ENCODE measurements at regions not wholly inside any gene's neighbourhood (a gene's known extent, or its start where the extent isn't known, plus 50 kb on each side); places are given as distances from the start of the nearest gene placed in this dataset.

DNA sequence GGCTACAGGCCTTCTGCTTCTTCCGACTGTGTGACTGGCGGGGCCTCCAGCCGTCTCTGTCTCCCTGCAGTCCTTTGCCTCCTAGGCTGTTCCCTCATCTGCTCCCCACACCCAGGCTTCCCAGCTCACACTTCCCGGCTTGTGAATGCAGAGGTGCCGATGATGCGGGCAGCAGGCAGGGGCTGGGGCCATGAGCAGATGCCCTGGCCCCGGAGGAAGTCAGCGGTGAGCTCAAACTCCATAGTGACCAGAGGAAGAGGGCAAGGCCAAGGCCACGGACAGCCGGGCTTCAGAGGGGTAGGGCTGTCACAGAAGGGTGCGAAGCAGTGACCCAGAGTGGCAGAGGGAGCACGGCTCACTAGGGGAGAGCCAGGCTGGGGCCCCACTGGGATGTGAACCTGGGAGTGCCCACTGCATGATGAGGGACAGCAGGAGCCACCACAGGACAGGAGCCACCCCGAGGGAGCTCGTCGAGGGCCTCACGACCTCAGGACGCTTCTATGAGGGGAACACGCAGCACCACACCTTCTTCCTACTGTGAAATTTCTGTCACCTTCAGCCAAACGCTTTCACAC, 515.9 kb downstream of the EIPR1 start:
- Histone ChIP-seq H3K4me1 (ENCODE audit: insufficient read depth, low read length) (no peaks in the 10 kb centered on the region), H3K9me3 (ENCODE audit: control insufficient read depth in 1 of 2, insufficient read depth in 1 of 2, low read length in 2 of 2) (peaks cover 0 to 10% of the 10 kb centered on the region in 2 experiments), H3K27me3 (ENCODE audit: control insufficient read depth in 1 of 2, insufficient read depth in 2 of 2, low read length in 2 of 2) (no peaks in the 10 kb centered on the region), H3K36me3 (ENCODE audit: insufficient read depth, low read length) (no peaks in the 10 kb centered on the region), H3K4me3 (ENCODE audit: low read length) (no peak overlapping the region), H3K27ac (ENCODE audit: low read depth in 1 of 2, low read length in 2 of 2) (no peak overlapping the region)
- Mint-ChIP-seq H3K4me3 (no peak overlapping the region), H3K9me3 (no peaks in the 10 kb centered on the region), H3K4me1 (ENCODE audit: low read depth) (no peaks in the 10 kb centered on the region), H3K27ac (no peak overlapping the region), H3K27me3 (no peaks in the 10 kb centered on the region), H3K36me3 (ENCODE audit: low read depth) (no peaks in the 10 kb centered on the region)
- intact Hi-C loops (cut with DNase I, micrococcal nuclease): no loop called here
- DNase-seq: no peak
- TF ChIP-seq, protein P1, sequence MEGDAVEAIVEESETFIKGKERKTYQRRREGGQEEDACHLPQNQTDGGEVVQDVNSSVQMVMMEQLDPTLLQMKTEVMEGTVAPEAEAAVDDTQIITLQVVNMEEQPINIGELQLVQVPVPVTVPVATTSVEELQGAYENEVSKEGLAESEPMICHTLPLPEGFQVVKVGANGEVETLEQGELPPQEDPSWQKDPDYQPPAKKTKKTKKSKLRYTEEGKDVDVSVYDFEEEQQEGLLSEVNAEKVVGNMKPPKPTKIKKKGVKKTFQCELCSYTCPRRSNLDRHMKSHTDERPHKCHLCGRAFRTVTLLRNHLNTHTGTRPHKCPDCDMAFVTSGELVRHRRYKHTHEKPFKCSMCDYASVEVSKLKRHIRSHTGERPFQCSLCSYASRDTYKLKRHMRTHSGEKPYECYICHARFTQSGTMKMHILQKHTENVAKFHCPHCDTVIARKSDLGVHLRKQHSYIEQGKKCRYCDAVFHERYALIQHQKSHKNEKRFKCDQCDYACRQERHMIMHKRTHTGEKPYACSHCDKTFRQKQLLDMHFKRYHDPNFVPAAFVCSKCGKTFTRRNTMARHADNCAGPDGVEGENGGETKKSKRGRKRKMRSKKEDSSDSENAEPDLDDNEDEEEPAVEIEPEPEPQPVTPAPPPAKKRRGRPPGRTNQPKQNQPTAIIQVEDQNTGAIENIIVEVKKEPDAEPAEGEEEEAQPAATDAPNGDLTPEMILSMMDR (IDR thresholded peaks at IDR 0.05): no peak
- ChIA-PET POLR2A (no interaction called here), CTCF (no interaction called here)
- no peak for ATAC-seq (ENCODE audit: poor library complexity)

GRCh38 chr2:2860589-2861300, 516.9 kb downstream of the EIPR1 start:
- no peaks in the 10 kb centered on the region for H3K36me3 Mint-ChIP-seq (ENCODE audit: low read depth)
- TF ChIP-seq, protein P1 (IDR thresholded peaks at IDR 0.05): no peak
- CTCF ChIA-PET: no interaction called here
- H3K4me3 Mint-ChIP-seq: no peak overlapping the region
- H3K27ac Mint-ChIP-seq: no peak overlapping the region
- DNase-seq: no peak
- H3K9me3 Mint-ChIP-seq: no peaks in the 10 kb centered on the region
- H3K4me1 Mint-ChIP-seq (ENCODE audit: low read depth): no peaks in the 10 kb centered on the region
- H3K9me3 ChIP-seq (ENCODE audit: control insufficient read depth in 1 of 2, insufficient read depth in 1 of 2, low read length in 2 of 2): peaks cover 0 to 10% of the 10 kb centered on the region in 2 experiments
- no peaks in the 10 kb centered on the region for H3K27me3 ChIP-seq (ENCODE audit: control insufficient read depth in 1 of 2, insufficient read depth in 2 of 2, low read length in 2 of 2)
- no peak overlapping the region for H3K4me3 ChIP-seq (ENCODE audit: low read length)
- H3K27ac ChIP-seq (ENCODE audit: low read depth in 1 of 2, low read length in 2 of 2): no peak overlapping the region
- peaks cover under 1% of the 10 kb centered on the region for H3K27me3 Mint-ChIP-seq
- intact Hi-C loops (cut with DNase I, micrococcal nuclease): no loop called here
- POLR2A ChIA-PET: no interaction called here
- H3K36me3 ChIP-seq (ENCODE audit: insufficient read depth, low read length): no peaks in the 10 kb centered on the region
- no peak for ATAC-seq (ENCODE audit: poor library complexity)
- H3K4me1 ChIP-seq (ENCODE audit: insufficient read depth, low read length): no peaks in the 10 kb centered on the region

- no peak overlapping the region for H3K4me3 Mint-ChIP-seq
Observed at GRCh38 chr2:2859732-2860131, 517.9 kb downstream of the EIPR1 start.

More at GRCh38 chr2:2859732-2860131, 517.9 kb downstream of the EIPR1 start:
- DNase-seq (no peak), ATAC-seq (ENCODE audit: poor library complexity) (no peak)
- Mint-ChIP-seq H3K27me3 (peaks cover 6% of the 10 kb centered on the region), H3K36me3 (ENCODE audit: low read depth) (no peaks in the 10 kb centered on the region), H3K27ac (no peak overlapping the region), H3K4me1 (ENCODE audit: low read depth) (no peaks in the 10 kb centered on the region), H3K9me3 (no peaks in the 10 kb centered on the region)
- Histone ChIP-seq H3K27me3 (ENCODE audit: control insufficient read depth in 1 of 2, insufficient read depth in 2 of 2, low read length in 2 of 2) (no peaks in the 10 kb centered on the region), H3K36me3 (ENCODE audit: insufficient read depth, low read length) (no peaks in the 10 kb centered on the region), H3K9me3 (ENCODE audit: control insufficient read depth in 1 of 2, insufficient read depth in 1 of 2, low read length in 2 of 2) (peaks cover 0 to 10% of the 10 kb centered on the region in 2 experiments), H3K27ac (ENCODE audit: low read depth in 1 of 2, low read length in 2 of 2) (no peak overlapping the region), H3K4me3 (ENCODE audit: low read length) (no peak overlapping the region), H3K4me1 (ENCODE audit: insufficient read depth, low read length) (no peaks in the 10 kb centered on the region)
- CTCF ChIA-PET: no interaction called here
- intact Hi-C loops (cut with DNase I, micrococcal nuclease): no loop called here
- TF ChIP-seq, protein P1 (IDR thresholded peaks at IDR 0.05): no peak
- POLR2A ChIA-PET: no interaction called here

Data from CD4-positive, alpha-beta T cell (primary cell).